Body of pancreas (tissue), 4 donors: ENCODE measurements at regions not wholly inside any gene's neighbourhood (a gene's known extent, or its start where the extent isn't known, plus 50 kb on each side); places are given as distances from the start of the nearest gene placed in this dataset.

ENCODE experiments used
- ATAC-seq: fragments of 150-250 bp; one replicate; pipeline ENCODE4 v1.9.1; 2016
- DNase-seq, 4 donors: peaks; one replicate each; pipeline ENCODE4 v3.0.0-alpha.2; 2019
- H3K27ac ChIP-seq, 4 donors: fragments of 200-600 bp; sonication (generic); 1 replicate in 3 of 4; 2 replicates in 1 of 4; pipeline versions ENCODE4 v1.5.1 to v1.6.1; 2016 to 2019; ENCODE audit warnings: mild to moderate bottlenecking in 1 of 4, mixed read lengths in 1 of 4, moderate library complexity in 1 of 4
- H3K27me3 ChIP-seq, 2 donors: fragments of 200-600 bp; sonication (generic); one replicate each; pipeline ENCODE4 v1.6.0; 2016; ENCODE audit warnings: mild to moderate bottlenecking in 1 of 2
- H3K36me3 ChIP-seq, 2 donors: fragments of 200-600 bp; sonication (generic); replicated peaks in 1 of 2; 2 replicates each; pipeline ENCODE4 v1.5.1; 2016; ENCODE audit warnings: low read depth in 2 of 2; ENCODE audit not compliant: insufficient read depth in 1 of 2
- H3K4me1 ChIP-seq: fragments of 200-600 bp; sonication (generic); one replicate; pipeline ENCODE4 v1.6.0; 2016
- H3K4me3 ChIP-seq, 2 donors: fragments of 200-600 bp; sonication (generic); 1 replicate in 1 of 2; 2 replicates in 1 of 2; pipeline ENCODE4 v1.5.1; 2016 to 2019
- H3K9me3 ChIP-seq, 3 donors: fragments of 200-600 bp; sonication (generic); 1 replicate in 2 of 3; 2 replicates in 1 of 3; pipeline ENCODE4 v1.5.1; 2016
- CTCF ChIP-seq, 7 experiments: fragments of 450-650 bp in 4 of 7; fragments of 200-600 bp in 3 of 7; sonication (generic) in 3 of 7; IDR thresholded peaks; one replicate each; pipeline ENCODE4 v1.5.1; 2016 to 2019; ENCODE audit warnings: antibody characterized with exemption in 7 of 7
- POLR2A ChIP-seq, 3 donors: fragments of 450-650 bp; IDR thresholded peaks; one replicate each; pipeline ENCODE4 v1.6.1; 2016; ENCODE audit warnings: antibody characterized with exemption in 3 of 3, mild to moderate bottlenecking in 2 of 3
- WGBS, 2 donors: methylation state at CpG; one replicate each; pipeline ENCODE4 v1.1.5; 2017; 5-methylcytosine and 5-hydroxymethylcytosine counted together
- intact Hi-C: fragments of 100-400 bp; cut with DNase I; formaldehyde crosslinking; loops from one replicate; pipeline ENCODE4 v1.15.1; 2023

- H3K9me3 ChIP-seq, result no peaks in the 10 kb centered on the region
- DNase-seq (no peak), ATAC-seq (no peak)
- intact Hi-C loops, result no loop called here
- H3K27me3 ChIP-seq, result no peaks in the 10 kb centered on the region
- H3K4me3 ChIP-seq, result no peak overlapping the region
- TF ChIP-seq POLR2A (IDR thresholded peaks at IDR 0.05) (no peak), CTCF (IDR thresholded peaks at IDR 0.05) (no peak)
- H3K27ac ChIP-seq, result no peak overlapping the region
- no peaks in the 10 kb centered on the region for H3K4me1 ChIP-seq
- H3K36me3 ChIP-seq, result no peaks in the 10 kb centered on the region
- WGBS, 2 donors, result 77 to 79% methylated on average over 5 of the region's 5 CpGs
These were observed 123.2 kb downstream of the AQP9 start for GRCh38 chr15:58261368-58261767.

GRCh38 chr15:58264053-58264971, 126.1 kb downstream of the AQP9 start:
- no peak overlapping the region for H3K4me3 ChIP-seq
- TF ChIP-seq CTCF (IDR thresholded peaks at IDR 0.05) (no peak), POLR2A (IDR thresholded peaks at IDR 0.05) (no peak)
- 69 to 72% methylated on average over 4 of the region's 4 CpGs for WGBS, 2 donors

GRCh38 chr15:58267051-58267450, 128.9 kb downstream of the AQP9 start:
- Histone ChIP-seq H3K4me3 (no peak overlapping the region), H3K4me1 (peaks cover 11% of the 10 kb centered on the region), H3K27ac (no peak overlapping the region), H3K36me3 (no peaks in the 10 kb centered on the region), H3K27me3 (no peaks in the 10 kb centered on the region), H3K9me3 (no peaks in the 10 kb centered on the region)
- ATAC-seq, result no peak
- WGBS, 2 donors, result 62 to 73% methylated on average over 1 of the region's 1 CpG
- DNase-seq, result no peak
- intact Hi-C loops, result no loop called here
- TF ChIP-seq CTCF (IDR thresholded peaks at IDR 0.05) (no peak), POLR2A (IDR thresholded peaks at IDR 0.05) (no peak)

More at GRCh38 chr15:58264053-58264971, 126.1 kb downstream of the AQP9 start:
- H3K27ac ChIP-seq, result no peak overlapping the region
- DNase-seq (no peak), ATAC-seq (no peak)
- no peaks in the 10 kb centered on the region for H3K36me3 ChIP-seq
- H3K4me1 ChIP-seq, result peaks cover 5% of the 10 kb centered on the region
- no peaks in the 10 kb centered on the region for H3K27me3 ChIP-seq
- intact Hi-C loops, result no loop called here
- H3K9me3 ChIP-seq, result no peaks in the 10 kb centered on the region

- peak overlapping the region in 1 of 4 donors; percentile 27 for H3K27ac ChIP-seq
- ATAC-seq (no peak), DNase-seq (no peak)
- intact Hi-C loops, result no loop called here
- H3K27me3 ChIP-seq, result no peaks in the 10 kb centered on the region
- no peak overlapping the region for H3K4me3 ChIP-seq
- H3K36me3 ChIP-seq, result no peaks in the 10 kb centered on the region
- peaks cover 11% of the 10 kb centered on the region for H3K4me1 ChIP-seq
- TF ChIP-seq CTCF (IDR thresholded peaks at IDR 0.05) (no peak), POLR2A (IDR thresholded peaks at IDR 0.05) (no peak)
- 61 to 67% methylated on average over 5 of the region's 5 CpGs for WGBS, 2 donors
- no peaks in the 10 kb centered on the region for H3K9me3 ChIP-seq
These were observed 130.6 kb downstream of the AQP9 start for GRCh38 chr15:58268746-58269267.
